Heart right ventricle (tissue), 16 donors: ENCODE measurements at regions not wholly inside any gene's neighbourhood (a gene's known extent, or its start where the extent isn't known, plus 50 kb on each side); places are given as distances from the start of the nearest gene placed in this dataset.

ENCODE experiments used
- ATAC-seq, 8 donors: fragments of 200-7000 bp; cut with Tn5 transposase; one replicate each; pipeline ENCODE4 v1.9.1; 2020; ENCODE audit warnings: mild to moderate bottlenecking in 8 of 8, moderate library complexity in 8 of 8, moderate number of reproducible peaks in 1 of 8
- DNase-seq, 2 donors: peaks; one replicate each; pipeline ENCODE4 v3.0.0-alpha.2; 2020
- H3K27ac ChIP-seq, 10 donors: fragments of 200-600 bp; sonication (generic) in 2 of 10; one replicate each; pipeline versions ENCODE4 v1.5.0 to v1.8.0; 2020 to 2022; ENCODE audit warnings: mild to moderate bottlenecking in 3 of 10
- H3K27me3 ChIP-seq, 7 donors: fragments of 200-600 bp; one replicate each; pipeline ENCODE4 v1.8.0; 2021 to 2022; ENCODE audit warnings: mild to moderate bottlenecking in 2 of 7
- H3K36me3 ChIP-seq, 9 donors: fragments of 200-600 bp; sonication (generic) in 1 of 9; one replicate each; pipeline versions ENCODE4 v1.5.0 to v1.8.0; 2020 to 2022; ENCODE audit warnings: mild to moderate bottlenecking in 2 of 9
- H3K4me1 ChIP-seq, 9 donors: fragments of 200-600 bp; sonication (generic) in 1 of 9; one replicate each; pipeline versions ENCODE4 v1.5.0 to v1.8.0; 2020 to 2022; ENCODE audit warnings: mild to moderate bottlenecking in 4 of 9
- H3K4me3 ChIP-seq, 10 donors: fragments of 200-600 bp; sonication (generic) in 2 of 10; one replicate each; pipeline versions ENCODE4 v1.5.0 to v1.8.0; 2020 to 2022; ENCODE audit warnings: mild to moderate bottlenecking in 7 of 10, moderate library complexity in 2 of 10
- H3K9me3 ChIP-seq, 11 donors: fragments of 200-600 bp in 10 of 11; sonication (generic) in 2 of 11; one replicate each; pipeline versions ENCODE4 v1.5.0 to v1.8.0; 2013 to 2022; ENCODE audit warnings: mild to moderate bottlenecking in 2 of 11, control low read depth in 1 of 11, moderate library complexity in 1 of 11
- CTCF ChIP-seq, 9 donors: fragments of 200-600 bp; sonication (generic) in 2 of 9; IDR thresholded peaks; one replicate each; pipeline versions ENCODE4 v1.5.0 to v1.8.0; 2021 to 2022; ENCODE audit warnings: antibody characterized with exemption in 9 of 9, mild to moderate bottlenecking in 5 of 9, moderate library complexity in 1 of 9
- WGBS, 2 donors: extraction: QIAGEN DNeasy Blood & Tissue Kit; methylation state at CpG; one replicate each; pipeline ENCODE4 v1.1.7; 2013; ENCODE audit warnings: inconsistent platforms in 1 of 2; 5-methylcytosine and 5-hydroxymethylcytosine counted together
- intact Hi-C, 10 donors: fragments of 100-400 bp; cut with DNase I; formaldehyde crosslinking; loops; one replicate each; pipeline versions ENCODE4 v1.11.1 to v1.14.2; 2022
- donor health status: Arrhythmogenic right ventricular cardiomyopathy.
- donor health status: ischemic (EF 13 %, LVEDD 7.1; RV severe dilation, severe dysfunction).
- donor health status: healthy with polysubstance abuse.
- donor health status: DM: no; HTN: yes; CAD: no.
- donor health status: DM: no; HTN: no; CAD: no.
- donor health status: ischemic (EF 25% LVEDD 6.9; RV normal size, moderate dysfunction).
- donor health status: ischemic (EF 25% LVEDD 5.7; RV mildly dilated, moderate dysfunction).
- donor health status: healthy.
- donor health status: DM: yes; HTN: yes; CAD: no.
- donor health status: Ischemic cardiomyopathy.
- donor health status: ischemic (EF 35%, LVEDD 5.7; RV mildly dilated, moderate dysfunction).
- donor health status: nonischemic (EF 11% LVEDD 7.7; RV severe dilation, severe dysfunction).
- donor health status: DM: yes; HTN: yes; CAD: no.
- donor health status: PGD.
- donor health status: ischemic (EF 29% LVEDD 5.4; RV normal size, mild dysfunction).
- donor health status: nonischemic (EF 23%, LVEDD 6.1; RV moderate dilation, normal function).

GRCh38 chr3:72316501-72317279 is 531.6 kb downstream of the SHQ1 start:
- Histone ChIP-seq H3K36me3 (no peaks in the 10 kb centered on the region), H3K4me1 (peaks cover 12 to 44% (median 22%) of the 10 kb centered on the region in 9 donors), H3K9me3 (no peaks in the 10 kb centered on the region), H3K27me3 (no peaks in the 10 kb centered on the region), H3K27ac (no peak overlapping the region), H3K4me3 (no peak overlapping the region)
- 86 to 90% methylated on average over 13 of the region's 13 CpGs for WGBS, 2 donors
- intact Hi-C loops = loop anchor here in 1 of 10 donors (10.0 kb wide), 1 partner anchor 128 kb away; the partner anchor contains the start of gene RYBP
- DNase-seq (no peak), ATAC-seq (peak in 1 of 8 donors; percentile 10)
- no peak for TF ChIP-seq CTCF (IDR thresholded peaks at IDR 0.05)

- Histone ChIP-seq H3K27me3 (no peaks in the 10 kb centered on the region), H3K4me1 (peaks cover 2 to 37% (median 28%) of the 10 kb centered on the region in 9 donors), H3K9me3 (no peaks in the 10 kb centered on the region), H3K27ac (no peak overlapping the region), H3K4me3 (no peak overlapping the region), H3K36me3 (no peaks in the 10 kb centered on the region)
- no peak for TF ChIP-seq CTCF (IDR thresholded peaks at IDR 0.05)
- ATAC-seq = no peak
- DNase-seq = no peak
- intact Hi-C loops = loop anchor here in 1 of 10 donors (10.0 kb wide), 1 partner anchor 131 kb away; the partner anchor contains the start of gene RYBP
- WGBS, 2 donors = 98 to 100% methylated on average over 1 of the region's 1 CpG
Observed at GRCh38 chr3:72313308-72313707, 528.4 kb upstream of the PROK2 start.

GRCh38 chr3:72312339-72312738 is 527.4 kb upstream of the PROK2 start:
- 85 to 90% methylated on average over 6 of the region's 6 CpGs for WGBS, 2 donors

GRCh38 chr3:72311425-72311824 is 526.5 kb upstream of the PROK2 start:
- intact Hi-C loops = loop anchor here in 1 of 10 donors (10.0 kb wide), 1 partner anchor 133 kb away; the partner anchor contains the start of gene RYBP
- ATAC-seq (no peak), DNase-seq (no peak)
- peak overlapping the region in 1 of 10 donors; percentile 71 for H3K27ac ChIP-seq
- H3K36me3 ChIP-seq = no peaks in the 10 kb centered on the region
- peaks cover 0 to 23% (median 21%) of the 10 kb centered on the region in 9 donors for H3K4me1 ChIP-seq
- no peak overlapping the region for H3K4me3 ChIP-seq
- TF ChIP-seq CTCF (IDR thresholded peaks at IDR 0.05) = no peak
- 91% methylated on average over 7 of the region's 7 CpGs for WGBS, 2 donors
- no peaks in the 10 kb centered on the region for H3K9me3 ChIP-seq
- H3K27me3 ChIP-seq = no peaks in the 10 kb centered on the region

More at GRCh38 chr3:72312339-72312738, 527.4 kb upstream of the PROK2 start:
- DNase-seq = no peak
- Histone ChIP-seq H3K27ac (no peak overlapping the region), H3K27me3 (no peaks in the 10 kb centered on the region), H3K4me3 (no peak overlapping the region), H3K4me1 (peaks cover 0 to 27% (median 23%) of the 10 kb centered on the region in 9 donors), H3K36me3 (no peaks in the 10 kb centered on the region), H3K9me3 (no peaks in the 10 kb centered on the region)
- no peak for TF ChIP-seq CTCF (IDR thresholded peaks at IDR 0.05)
- intact Hi-C loops = loop anchor here in 1 of 10 donors (10.0 kb wide), 1 partner anchor 132 kb away; the partner anchor contains the start of gene RYBP
- ATAC-seq = no peak
